ENCODE measurements at regions not wholly inside any gene's neighbourhood (a gene's known extent, or its start where the extent isn't known, plus 50 kb on each side); places are given as distances from the start of the nearest gene placed in this dataset.

GRCh38 chr18:44035554-44035953 lies 645.1 kb upstream of the SETBP1 start:
- DNase-seq (ENCODE audit: low spot score), result no peak
- TF ChIP-seq CTCF (IDR thresholded peaks at IDR 0.05; ENCODE audit: extremely low read depth, missing control alignments), result no peak

GRCh38 chr18:44036501-44036900 lies 644.2 kb upstream of the SETBP1 start:
- no peak for TF ChIP-seq CTCF (IDR thresholded peaks at IDR 0.05; ENCODE audit: extremely low read depth, missing control alignments)
- DNase-seq (ENCODE audit: low spot score), result no peak

- no peak for TF ChIP-seq CTCF (IDR thresholded peaks at IDR 0.05; ENCODE audit: extremely low read depth, missing control alignments)
- DNase-seq (ENCODE audit: low spot score), result no peak
These were observed 641.5 kb upstream of the SETBP1 start for GRCh38 chr18:44039216-44039615.

- TF ChIP-seq CTCF (IDR thresholded peaks at IDR 0.05; ENCODE audit: extremely low read depth, missing control alignments), result no peak
- DNase-seq (ENCODE audit: low spot score), result no peak
These were observed 640.9 kb upstream of the SETBP1 start for GRCh38 chr18:44039826-44040225.

GRCh38 chr18:44041553-44041952 lies 639.1 kb upstream of the SETBP1 start:
- TF ChIP-seq CTCF (IDR thresholded peaks at IDR 0.05; ENCODE audit: extremely low read depth, missing control alignments), result no peak
- no peak for DNase-seq (ENCODE audit: low spot score)

- DNase-seq (ENCODE audit: low spot score), result no peak
- no peak for TF ChIP-seq CTCF (IDR thresholded peaks at IDR 0.05; ENCODE audit: extremely low read depth, missing control alignments)
These were observed 638.7 kb upstream of the SETBP1 start for GRCh38 chr18:44041961-44042360.

GRCh38 chr18:44046376-44046975 lies 634.2 kb upstream of the SETBP1 start:
- DNase-seq (ENCODE audit: low spot score), result no peak

More at GRCh38 chr18:44046376-44046975, 634.2 kb upstream of the SETBP1 start:
- TF ChIP-seq CTCF (IDR thresholded peaks at IDR 0.05; ENCODE audit: extremely low read depth, missing control alignments), result no peak
